Cardiac muscle cell (in vitro differentiated cells and primary cell): ENCODE measurements at regions not wholly inside any gene's neighbourhood (a gene's known extent, or its start where the extent isn't known, plus 50 kb on each side); places are given as distances from the start of the nearest gene placed in this dataset.

Experiments used
- DNase-seq, 2 donors: peaks; one replicate each; pipeline versions ENCODE4 v3.0.0 to v3.0.0-alpha.2; 2010 to 2017; ENCODE audit warnings: low read depth in 1 of 2, low spot score in 1 of 2
- H3K27ac ChIP-seq: fragments of 200-600 bp; sonication (generic); 2 replicates; pipeline ENCODE4 v1.5.1; 2016
- H3K27me3 ChIP-seq: fragments of 200-600 bp; sonication (generic); 2 replicates; pipeline ENCODE4 v1.6.0; 2016; ENCODE audit warnings: control low read depth
- H3K36me3 ChIP-seq: fragments of 200-600 bp; sonication (generic); 2 replicates; pipeline ENCODE4 v1.5.1; 2016; ENCODE audit warnings: control low read depth
- H3K4me1 ChIP-seq: fragments of 200-600 bp; sonication (generic); 2 replicates; pipeline ENCODE4 v1.8.1; 2017; ENCODE audit warnings: low read depth, mild to moderate bottlenecking, mixed run types
- H3K4me3 ChIP-seq: fragments of 200-600 bp; sonication (generic); 2 replicates; pipeline ENCODE4 v1.5.1; 2016; ENCODE audit warnings: mild to moderate bottlenecking
- H3K9me3 ChIP-seq: fragments of 200-600 bp; sonication (generic); 2 replicates; pipeline ENCODE4 v1.5.1; 2017; ENCODE audit warnings: low read depth, mild to moderate bottlenecking, control low read depth
- CTCF ChIP-seq: IDR thresholded peaks from 2 replicates; pipeline ENCODE4 v1.5.1; 2012; ENCODE audit warnings: low read depth, mild to moderate bottlenecking, low read length

- no peak for TF ChIP-seq CTCF
- no peaks in the 10 kb centered on the region for H3K9me3 ChIP-seq
- DNase-seq = no peak
Observed at GRCh38 chr18:73201940-73202339, 334.2 kb upstream of the NETO1 start.

DNA sequence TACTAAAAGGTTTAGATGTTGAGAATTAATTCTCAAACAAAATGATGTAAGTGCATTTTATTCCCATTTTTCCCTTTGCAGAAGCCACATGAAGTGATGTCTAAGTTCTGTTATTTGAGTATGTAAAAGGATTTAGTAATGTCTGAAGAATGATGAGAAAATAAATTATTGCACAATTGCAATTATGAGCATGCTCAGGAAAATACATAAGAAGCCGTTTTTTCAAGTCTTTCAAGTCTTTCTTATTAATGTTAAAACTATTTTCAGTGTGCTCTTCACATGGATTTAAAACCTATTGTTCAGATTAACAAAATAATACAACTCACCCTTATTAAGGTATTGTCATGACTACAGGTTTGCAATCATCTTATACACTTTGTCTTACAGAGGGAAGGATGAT lies 331.4 kb upstream of the NETO1 start:
- H3K9me3 ChIP-seq = no peaks in the 10 kb centered on the region
- H3K27ac ChIP-seq = no peak overlapping the region
- no peaks in the 10 kb centered on the region for H3K4me1 ChIP-seq
- H3K36me3 ChIP-seq = no peaks in the 10 kb centered on the region
- H3K4me3 ChIP-seq = no peak overlapping the region
- no peak for DNase-seq
- no peak for TF ChIP-seq CTCF
- no peaks in the 10 kb centered on the region for H3K27me3 ChIP-seq

More at GRCh38 chr18:73201940-73202339, 334.2 kb upstream of the NETO1 start:
- H3K27ac ChIP-seq = no peak overlapping the region
- H3K36me3 ChIP-seq = no peaks in the 10 kb centered on the region
- no peak overlapping the region for H3K4me3 ChIP-seq
- no peaks in the 10 kb centered on the region for H3K27me3 ChIP-seq
- no peaks in the 10 kb centered on the region for H3K4me1 ChIP-seq

DNA sequence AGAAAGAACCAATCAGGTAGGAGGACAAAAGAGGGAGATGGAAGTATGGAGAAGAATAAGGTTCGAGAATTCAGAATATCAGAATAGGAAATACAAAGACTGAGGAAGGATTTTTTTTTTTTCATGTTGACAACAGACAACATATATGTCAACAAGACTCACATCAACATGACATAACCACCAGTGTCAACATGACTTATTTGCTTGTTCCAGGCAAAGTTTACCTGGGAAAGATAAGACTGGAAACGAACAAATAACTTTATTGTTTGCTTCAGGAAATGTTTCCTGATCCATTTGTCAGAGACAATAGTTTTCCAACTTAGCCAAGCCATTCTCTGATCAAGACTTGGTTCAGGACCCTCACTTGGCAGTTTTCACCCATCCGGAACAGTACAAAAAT lies 321.9 kb upstream of the NETO1 start:
- Histone ChIP-seq H3K27ac (no peak overlapping the region), H3K27me3 (no peaks in the 10 kb centered on the region), H3K4me3 (no peak overlapping the region), H3K4me1 (peaks cover 5% of the 10 kb centered on the region), H3K9me3 (no peaks in the 10 kb centered on the region), H3K36me3 (no peaks in the 10 kb centered on the region)
- no peak for DNase-seq
- TF ChIP-seq CTCF = no peak

DNA sequence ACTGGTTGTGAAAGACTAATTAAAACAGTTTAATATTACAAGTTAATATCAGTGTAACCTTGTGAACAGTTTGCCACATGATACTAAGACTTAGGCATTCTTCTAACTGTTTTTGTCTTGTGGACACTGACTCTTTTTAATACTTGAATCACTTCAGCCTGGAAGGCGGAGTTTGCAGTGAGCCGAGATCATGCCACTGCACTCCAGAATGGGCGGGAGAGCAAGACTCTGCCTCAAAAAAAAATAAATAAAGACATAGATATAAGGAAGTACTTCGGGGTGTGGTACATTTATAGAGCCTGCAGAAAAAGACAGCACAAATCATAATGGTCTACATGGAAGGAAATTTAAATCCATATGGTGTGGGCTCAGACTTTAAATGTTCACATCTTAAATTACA lies 300.4 kb upstream of the NETO1 start:
- H3K9me3 ChIP-seq = no peaks in the 10 kb centered on the region
- H3K27ac ChIP-seq = no peak overlapping the region
- H3K27me3 ChIP-seq = no peaks in the 10 kb centered on the region
- H3K4me1 ChIP-seq = no peaks in the 10 kb centered on the region
- no peaks in the 10 kb centered on the region for H3K36me3 ChIP-seq
- no peak overlapping the region for H3K4me3 ChIP-seq
- TF ChIP-seq CTCF = no peak
- DNase-seq = no peak

GRCh38 chr18:73164430-73164829 lies 296.6 kb upstream of the NETO1 start:
- TF ChIP-seq CTCF = no peak
- Histone ChIP-seq H3K36me3 (no peaks in the 10 kb centered on the region), H3K4me3 (no peak overlapping the region), H3K4me1 (no peaks in the 10 kb centered on the region), H3K9me3 (no peaks in the 10 kb centered on the region), H3K27ac (no peak overlapping the region), H3K27me3 (no peaks in the 10 kb centered on the region)
- no peak for DNase-seq

DNA sequence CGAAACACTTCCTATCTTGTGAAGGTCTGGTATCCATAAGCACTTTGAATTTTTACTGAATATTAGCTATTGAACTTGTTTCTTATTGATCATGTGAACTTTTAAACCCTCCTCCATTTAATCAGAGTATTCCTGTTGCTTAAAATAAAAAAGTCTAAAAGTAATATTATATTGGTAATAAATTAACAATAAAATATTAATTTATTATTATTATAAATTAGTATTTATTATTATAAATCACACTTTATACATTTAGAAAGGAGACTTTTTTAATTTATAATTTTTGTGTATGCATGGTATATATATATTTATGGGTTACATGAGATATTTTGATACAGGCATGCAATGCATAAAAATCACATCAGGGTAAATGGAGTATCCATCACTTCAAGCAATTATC lies 295.4 kb upstream of the NETO1 start:
- no peaks in the 10 kb centered on the region for H3K4me1 ChIP-seq
- H3K36me3 ChIP-seq = no peaks in the 10 kb centered on the region
- H3K27ac ChIP-seq = no peak overlapping the region
- H3K27me3 ChIP-seq = no peaks in the 10 kb centered on the region
- DNase-seq = no peak
- no peaks in the 10 kb centered on the region for H3K9me3 ChIP-seq
- H3K4me3 ChIP-seq = no peak overlapping the region
- no peak for TF ChIP-seq CTCF
